ENCODE measurements at regions not wholly inside any gene's neighbourhood (a gene's known extent, or its start where the extent isn't known, plus 50 kb on each side); places are given as distances from the start of the nearest gene placed in this dataset.

GRCh38 chr6:43997345-43997677 is 129.9 kb downstream of the MRPL14 start:
- H3K36me3 ChIP-seq (ENCODE audit: insufficient read depth, low read length), result no peaks in the 10 kb centered on the region
- no peaks in the 10 kb centered on the region for H3K79me2 ChIP-seq (ENCODE audit: control insufficient read depth, insufficient read depth, low read length, unreplicated experiment)
- H3K27me3 ChIP-seq (ENCODE audit: insufficient read depth, low read length), result no peaks in the 10 kb centered on the region
- H3K4me1 ChIP-seq (ENCODE audit: control insufficient read depth, insufficient read depth, low read length, unreplicated experiment), result peaks cover 19% of the 10 kb centered on the region
- no peak overlapping the region for H3K4me3 ChIP-seq (ENCODE audit: low read depth, low read length)
- peak overlapping the region; percentile 81; the same call in 1 of the 2 replicates for H3K27ac ChIP-seq (ENCODE audit: low read depth, low read length)
- no peak overlapping the region for H2AFZ ChIP-seq (ENCODE audit: low read length, unreplicated experiment)

- H3K79me2 ChIP-seq (ENCODE audit: control insufficient read depth, insufficient read depth, low read length, unreplicated experiment), result no peaks in the 10 kb centered on the region
- no peaks in the 10 kb centered on the region for H3K36me3 ChIP-seq (ENCODE audit: insufficient read depth, low read length)
- H2AFZ ChIP-seq (ENCODE audit: low read length, unreplicated experiment), result no peak overlapping the region
- H3K27me3 ChIP-seq (ENCODE audit: insufficient read depth, low read length), result no peaks in the 10 kb centered on the region
- peak overlapping the region; percentile 81 for H3K27ac ChIP-seq (ENCODE audit: low read depth, low read length)
- no peak overlapping the region for H3K4me3 ChIP-seq (ENCODE audit: low read depth, low read length)
- H3K4me1 ChIP-seq (ENCODE audit: control insufficient read depth, insufficient read depth, low read length, unreplicated experiment), result peaks cover 17% of the 10 kb centered on the region
Measured at GRCh38 chr6:43996618-43997344, 130.5 kb downstream of the MRPL14 start.

DNA sequence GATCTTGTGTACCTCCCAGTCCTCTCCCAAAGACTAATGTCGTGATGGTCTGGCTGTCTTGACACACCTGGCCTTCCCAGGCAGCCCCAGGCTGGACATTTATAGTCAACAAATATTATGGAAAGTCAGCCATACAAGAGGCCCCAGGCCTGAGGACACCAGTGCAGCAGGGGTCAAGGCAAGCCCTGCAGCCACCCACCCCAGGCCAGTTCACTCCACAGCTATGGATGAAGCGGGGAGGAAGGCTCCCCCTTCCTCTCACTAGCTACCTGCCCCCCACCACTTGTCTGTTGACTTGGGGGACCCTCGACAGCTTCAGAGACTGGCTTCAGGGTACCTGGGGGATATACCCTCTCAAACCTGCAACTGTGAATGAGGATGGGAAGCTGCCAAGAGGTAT is 132.1 kb downstream of the MRPL14 start:
- Histone ChIP-seq H3K27me3 (ENCODE audit: insufficient read depth, low read length) (no peaks in the 10 kb centered on the region), H3K4me1 (ENCODE audit: control insufficient read depth, insufficient read depth, low read length, unreplicated experiment) (peaks cover 28% of the 10 kb centered on the region), H3K27ac (ENCODE audit: low read depth, low read length) (no peak overlapping the region), H3K79me2 (ENCODE audit: control insufficient read depth, insufficient read depth, low read length, unreplicated experiment) (no peaks in the 10 kb centered on the region), H3K36me3 (ENCODE audit: insufficient read depth, low read length) (no peaks in the 10 kb centered on the region), H3K4me3 (ENCODE audit: low read depth, low read length) (no peak overlapping the region), H2AFZ (ENCODE audit: low read length, unreplicated experiment) (no peak overlapping the region)

GRCh38 chr6:43993881-43994523 is 133.2 kb downstream of the MRPL14 start:
- Histone ChIP-seq H3K4me3 (ENCODE audit: low read depth, low read length) (no peak overlapping the region), H3K4me1 (ENCODE audit: control insufficient read depth, insufficient read depth, low read length, unreplicated experiment) (peaks cover 33% of the 10 kb centered on the region), H3K36me3 (ENCODE audit: insufficient read depth, low read length) (no peaks in the 10 kb centered on the region), H3K27me3 (ENCODE audit: insufficient read depth, low read length) (no peaks in the 10 kb centered on the region), H3K27ac (ENCODE audit: low read depth, low read length) (no peak overlapping the region), H3K79me2 (ENCODE audit: control insufficient read depth, insufficient read depth, low read length, unreplicated experiment) (no peaks in the 10 kb centered on the region), H2AFZ (ENCODE audit: low read length, unreplicated experiment) (no peak overlapping the region)

- Histone ChIP-seq H3K27ac (ENCODE audit: low read depth, low read length) (no peak overlapping the region), H3K4me1 (ENCODE audit: control insufficient read depth, insufficient read depth, low read length, unreplicated experiment) (peaks cover 33% of the 10 kb centered on the region), H3K27me3 (ENCODE audit: insufficient read depth, low read length) (no peaks in the 10 kb centered on the region), H2AFZ (ENCODE audit: low read length, unreplicated experiment) (no peak overlapping the region), H3K79me2 (ENCODE audit: control insufficient read depth, insufficient read depth, low read length, unreplicated experiment) (no peaks in the 10 kb centered on the region), H3K4me3 (ENCODE audit: low read depth, low read length) (no peak overlapping the region), H3K36me3 (ENCODE audit: insufficient read depth, low read length) (no peaks in the 10 kb centered on the region)
Measured at GRCh38 chr6:43992783-43993644, 134.2 kb downstream of the MRPL14 start.

- Histone ChIP-seq H3K36me3 (ENCODE audit: insufficient read depth, low read length) (no peaks in the 10 kb centered on the region), H3K4me1 (ENCODE audit: control insufficient read depth, insufficient read depth, low read length, unreplicated experiment) (peaks cover 33% of the 10 kb centered on the region), H3K27ac (ENCODE audit: low read depth, low read length) (no peak overlapping the region), H3K4me3 (ENCODE audit: low read depth, low read length) (no peak overlapping the region), H2AFZ (ENCODE audit: low read length, unreplicated experiment) (no peak overlapping the region), H3K27me3 (ENCODE audit: insufficient read depth, low read length) (no peaks in the 10 kb centered on the region), H3K79me2 (ENCODE audit: control insufficient read depth, insufficient read depth, low read length, unreplicated experiment) (no peaks in the 10 kb centered on the region)
Measured at GRCh38 chr6:43992126-43992663, 135.1 kb downstream of the MRPL14 start.

DNA sequence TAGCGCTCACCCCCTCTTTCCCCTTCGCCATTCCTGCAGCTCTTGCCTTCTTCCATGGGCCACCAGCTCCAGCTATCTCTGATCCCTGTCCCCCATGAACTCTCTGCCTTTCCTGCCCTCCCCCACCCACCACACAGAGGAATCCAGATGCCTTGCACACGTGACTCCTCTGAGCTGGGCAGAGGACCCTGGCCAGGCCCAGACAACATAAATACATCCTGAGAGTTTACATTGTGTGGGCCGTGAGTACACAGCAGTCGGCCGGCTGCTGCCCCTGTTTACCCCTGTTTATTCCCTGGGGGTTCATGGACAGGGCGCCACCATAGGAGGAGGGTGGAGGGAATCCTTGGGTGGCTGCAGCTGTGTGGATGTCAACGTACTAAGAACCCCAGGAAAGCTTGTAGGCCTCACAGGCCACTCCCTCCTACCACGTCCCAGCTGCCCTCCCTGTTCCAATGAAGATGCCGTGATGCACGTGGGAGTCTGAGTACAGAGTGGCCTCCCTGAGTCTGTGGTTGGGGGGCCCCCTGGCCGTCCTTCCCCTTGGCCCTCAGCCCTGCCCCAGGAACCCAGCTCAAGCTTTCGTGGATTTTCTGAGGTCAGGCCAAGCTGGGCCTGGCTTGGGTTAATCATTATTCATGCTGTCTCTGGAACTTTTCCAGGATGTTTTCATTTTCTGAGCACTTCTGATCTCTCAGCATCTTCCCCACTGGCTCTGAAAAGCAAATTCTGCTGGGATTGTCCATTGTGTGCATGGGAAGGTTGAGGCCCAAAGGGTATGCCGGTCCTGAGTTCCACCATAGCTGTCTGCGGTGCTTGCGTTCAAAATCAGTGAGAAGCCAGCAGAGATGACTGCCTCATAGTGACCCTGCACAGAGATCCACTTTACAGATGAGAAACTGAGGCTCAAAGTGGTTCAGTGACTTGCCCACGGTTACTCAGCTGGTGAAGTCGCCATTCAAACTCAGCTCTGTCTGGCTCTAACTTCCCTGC is 136.3 kb downstream of the MRPL14 start:
- peak overlapping the region; percentile 45 for H2AFZ ChIP-seq (ENCODE audit: low read length, unreplicated experiment)
- no peaks in the 10 kb centered on the region for H3K36me3 ChIP-seq (ENCODE audit: insufficient read depth, low read length)
- peaks cover 4% of the 10 kb centered on the region for H3K27me3 ChIP-seq (ENCODE audit: insufficient read depth, low read length)
- no peaks in the 10 kb centered on the region for H3K79me2 ChIP-seq (ENCODE audit: control insufficient read depth, insufficient read depth, low read length, unreplicated experiment)
- H3K4me1 ChIP-seq (ENCODE audit: control insufficient read depth, insufficient read depth, low read length, unreplicated experiment), result peaks cover 22% of the 10 kb centered on the region
- no peak overlapping the region for H3K4me3 ChIP-seq (ENCODE audit: low read depth, low read length)
- H3K27ac ChIP-seq (ENCODE audit: low read depth, low read length), result no peak overlapping the region

DNA sequence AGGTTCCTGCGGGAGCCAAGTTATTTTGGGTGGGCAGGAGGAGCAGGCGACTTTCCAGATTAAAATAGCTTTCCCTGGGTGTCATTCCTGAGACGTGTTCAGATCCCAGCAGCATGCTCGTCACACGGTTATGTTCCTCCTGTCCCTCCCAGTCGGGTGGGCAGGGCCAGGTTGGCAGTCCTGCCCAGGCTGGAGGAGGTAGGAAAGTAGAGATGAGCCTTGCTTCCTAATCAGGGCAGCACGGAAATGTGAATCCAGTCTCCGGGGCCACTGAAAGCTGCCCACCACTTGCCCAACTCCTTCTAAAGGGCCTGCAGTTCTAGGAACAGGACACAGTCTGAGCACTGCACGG is 137.0 kb downstream of the MRPL14 start:
- Histone ChIP-seq H3K27me3 (ENCODE audit: insufficient read depth, low read length) (peaks cover 5% of the 10 kb centered on the region), H2AFZ (ENCODE audit: low read length, unreplicated experiment) (peak overlapping the region; percentile 45), H3K36me3 (ENCODE audit: insufficient read depth, low read length) (no peaks in the 10 kb centered on the region), H3K27ac (ENCODE audit: low read depth, low read length) (no peak overlapping the region), H3K4me1 (ENCODE audit: control insufficient read depth, insufficient read depth, low read length, unreplicated experiment) (peaks cover 19% of the 10 kb centered on the region), H3K4me3 (ENCODE audit: low read depth, low read length) (no peak overlapping the region), H3K79me2 (ENCODE audit: control insufficient read depth, insufficient read depth, low read length, unreplicated experiment) (no peaks in the 10 kb centered on the region)

DNA sequence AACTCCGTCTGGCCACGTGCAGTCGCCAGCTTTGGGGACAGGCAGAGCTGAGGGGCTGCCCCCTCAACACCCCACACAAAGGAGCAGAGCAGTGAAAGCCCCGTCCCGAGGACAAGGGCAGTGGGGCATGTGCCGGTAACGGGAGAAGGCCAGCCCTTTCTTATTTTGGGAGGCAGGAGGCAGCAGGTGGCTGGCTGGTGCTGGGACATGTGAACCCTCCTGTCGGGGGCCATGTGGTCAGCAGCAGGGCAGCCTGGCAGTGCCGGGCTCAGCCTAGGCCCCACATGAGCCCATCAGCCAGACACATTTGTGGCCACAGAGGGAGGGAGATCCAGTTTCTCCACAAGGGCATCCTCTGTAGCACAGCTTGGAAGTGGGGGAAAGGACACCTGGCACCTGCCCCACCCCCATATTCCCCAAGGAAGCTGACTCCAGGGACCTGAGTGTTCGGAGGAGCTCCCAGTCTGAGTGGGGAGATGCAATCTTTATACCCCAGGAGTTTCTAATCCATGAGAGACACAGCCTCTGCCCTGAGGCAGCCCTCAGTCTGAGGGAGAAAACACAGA is 137.6 kb downstream of the MRPL14 start:
- H3K79me2 ChIP-seq (ENCODE audit: control insufficient read depth, insufficient read depth, low read length, unreplicated experiment), result no peaks in the 10 kb centered on the region
- H3K4me3 ChIP-seq (ENCODE audit: low read depth, low read length), result no peak overlapping the region
- peaks cover 5% of the 10 kb centered on the region for H3K27me3 ChIP-seq (ENCODE audit: insufficient read depth, low read length)
- no peak overlapping the region for H2AFZ ChIP-seq (ENCODE audit: low read length, unreplicated experiment)
- peaks cover 19% of the 10 kb centered on the region for H3K4me1 ChIP-seq (ENCODE audit: control insufficient read depth, insufficient read depth, low read length, unreplicated experiment)
- H3K27ac ChIP-seq (ENCODE audit: low read depth, low read length), result no peak overlapping the region
- no peaks in the 10 kb centered on the region for H3K36me3 ChIP-seq (ENCODE audit: insufficient read depth, low read length)
